Gastroesophageal sphincter (tissue), 3 donors: ENCODE measurements at regions not wholly inside any gene's neighbourhood (a gene's known extent, or its start where the extent isn't known, plus 50 kb on each side); places are given as distances from the start of the nearest gene placed in this dataset.

Experiments
- CTCF ChIP-seq, 4 experiments: fragments of 200-600 bp in 2 of 4; fragments of 450-650 bp in 2 of 4; sonication (generic) in 1 of 4; IDR thresholded peaks; one replicate each; pipeline ENCODE4 v1.5.1; 2017 to 2019; ENCODE audit warnings: antibody characterized with exemption in 4 of 4, mild to moderate bottlenecking in 2 of 4, moderate library complexity in 2 of 4
- EP300 ChIP-seq: sonication (generic); formaldehyde crosslinking; IDR thresholded peaks from one replicate; pipeline ENCODE4 v1.6.1; 2017; ENCODE audit warnings: antibody characterized with exemption, mild to moderate bottlenecking
- POLR2A ChIP-seq, 2 donors: fragments of 450-650 bp; IDR thresholded peaks; one replicate each; pipeline ENCODE4 v1.6.1; 2017; ENCODE audit warnings: antibody characterized with exemption in 2 of 2, mild to moderate bottlenecking in 2 of 2, moderate library complexity in 1 of 2

DNA sequence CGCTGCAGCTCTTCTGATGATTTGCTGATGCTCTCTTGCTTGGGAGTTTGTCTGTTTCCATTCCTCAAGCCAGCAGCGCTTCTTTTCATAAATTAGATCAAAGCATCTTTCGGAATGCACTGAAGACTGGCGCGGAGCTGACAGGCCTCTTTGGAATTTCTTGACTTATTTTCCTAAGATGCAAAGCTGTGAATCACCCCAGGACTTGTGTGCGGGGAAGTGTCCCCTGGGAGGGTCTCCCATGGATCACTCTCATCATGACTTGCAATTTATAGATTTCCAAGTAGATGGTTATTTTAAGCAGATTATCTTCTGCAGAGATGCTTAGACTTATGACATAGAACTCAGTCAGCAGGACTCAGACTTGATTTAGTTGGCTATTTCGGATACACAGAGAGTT is 467.2 kb downstream of the TCERG1L start:
- TF ChIP-seq CTCF (IDR thresholded peaks at IDR 0.05) = no peak
- TF ChIP-seq POLR2A (IDR thresholded peaks at IDR 0.05) = no peak
- TF ChIP-seq EP300 = no peak
